IMR-90 (cell line): ENCODE measurements at regions not wholly inside any gene's neighbourhood (a gene's known extent, or its start where the extent isn't known, plus 50 kb on each side); places are given as distances from the start of the nearest gene placed in this dataset.

Experiments used
- ATAC-seq: fragments of 200-7000 bp; cut with Tn5 transposase; 2 replicates; pipeline ENCODE4 v1.9.1; 2020; ENCODE audit warnings: low read depth, mild to moderate bottlenecking, moderate library complexity
- BruUV-seq: library from RNA; stranded (reverse); fragments of 400-500 nt; replicated peaks from 2 replicates; lab custom pipeline; 2021; lab: Mats Ljungman, UMichigan
- CTCF ChIA-PET: fragments of 300-600 bp; formaldehyde crosslinking; extraction: SDS; loops from one replicate; lab custom pipeline; 2021; ENCODE audit warnings: antibody characterized with exemption; lab: Yijun Ruan, JAX
- POLR2A ChIA-PET: fragments of 300-600 bp; sonication (Branson Sonifier 250); formaldehyde crosslinking; loops from one replicate; lab custom pipeline; 2022; ENCODE audit warnings: antibody characterized with exemption; ENCODE audit not compliant: unreplicated experiment; lab: Charles Lee
- DNase-seq: peaks from one replicate; pipeline ENCODE4 v3.0.0; 2013
- H2AFZ ChIP-seq: replicated peaks from 2 replicates; pipeline ENCODE3; 2013; ENCODE audit warnings: low read length, mild to moderate bottlenecking; ENCODE audit not compliant: poor library complexity
- H2AK5ac ChIP-seq: 2 replicates; pipeline ENCODE4 v1.6.1; 2013; ENCODE audit warnings: low read depth, low read length, inconsistent platforms
- H2AK9ac ChIP-seq: replicated peaks from 2 replicates; pipeline ENCODE3; 2013; ENCODE audit warnings: mild to moderate bottlenecking, low read depth, low read length, moderate library complexity; ENCODE audit not compliant: poor library complexity
- H2BK120ac ChIP-seq: 2 replicates; pipeline ENCODE4 v1.6.1; 2013; ENCODE audit warnings: low read depth, low read length, inconsistent platforms
- H2BK15ac ChIP-seq: 3 replicates; pipeline ENCODE4 v1.6.1; 2013; ENCODE audit warnings: low read depth, low read length, inconsistent platforms
- H2BK20ac ChIP-seq: 2 replicates; pipeline ENCODE4 v1.6.1; 2013; ENCODE audit warnings: low read depth, mild to moderate bottlenecking, inconsistent platforms, low read length, moderate library complexity
- H2BK5ac ChIP-seq: 2 replicates; pipeline ENCODE4 v1.6.1; 2013; ENCODE audit warnings: mild to moderate bottlenecking, low read depth, low read length, inconsistent platforms; ENCODE audit not compliant: poor library complexity, severe bottlenecking
- H3K14ac ChIP-seq: replicated peaks from 2 replicates; pipeline ENCODE4 v1.6.1; 2013; ENCODE audit warnings: low read depth, low read length, inconsistent platforms
- H3K18ac ChIP-seq: 2 replicates; pipeline ENCODE4 v1.6.1; 2013; ENCODE audit warnings: low read depth, low read length, control low read depth
- H3K23ac ChIP-seq: 2 replicates; pipeline ENCODE4 v1.6.1; 2013; ENCODE audit warnings: low read depth, low read length, inconsistent platforms
- H3K27ac ChIP-seq: 2 replicates; pipeline ENCODE4 v1.5.1; 2013; ENCODE audit warnings: mild to moderate bottlenecking, control low read depth, low read length; ENCODE audit not compliant: insufficient read depth
- H3K27me3 ChIP-seq: 2 replicates; pipeline ENCODE4 v1.6.1; 2013; ENCODE audit warnings: low read length; ENCODE audit not compliant: control insufficient read depth, insufficient read depth
- H3K36me3 ChIP-seq: 2 replicates; pipeline ENCODE4 v1.6.1; 2013; ENCODE audit warnings: low read length, mixed read lengths; ENCODE audit not compliant: control insufficient read depth, insufficient read depth
- H3K4ac ChIP-seq: 2 replicates; pipeline ENCODE4 v1.6.1; 2013; ENCODE audit warnings: low read depth, low read length, inconsistent platforms
- H3K4me1 ChIP-seq: 2 replicates; pipeline ENCODE4 v1.6.1; 2013; ENCODE audit warnings: low read length, mixed read lengths; ENCODE audit not compliant: control insufficient read depth, insufficient read depth
- H3K4me2 ChIP-seq: 2 replicates; pipeline ENCODE4 v1.6.1; 2013; ENCODE audit warnings: low read depth, mild to moderate bottlenecking, control low read depth, low read length, moderate library complexity
- H3K4me3 ChIP-seq: 2 replicates; pipeline ENCODE4 v1.5.1; 2013; ENCODE audit warnings: low read depth, mild to moderate bottlenecking, control low read depth, low read length, moderate library complexity; ENCODE audit not compliant: insufficient read depth
- H3K56ac ChIP-seq: 2 replicates; pipeline ENCODE4 v1.6.1; 2013; ENCODE audit warnings: low read length, inconsistent platforms; ENCODE audit not compliant: insufficient read depth; ENCODE audit errors: extremely low read depth
- H3K79me1 ChIP-seq, 2 experiments: 2 replicates each; pipeline ENCODE4 v1.6.1; 2013; ENCODE audit warnings: low read length in 2 of 2, inconsistent platforms in 1 of 2, low read depth in 1 of 2
- H3K9ac ChIP-seq: 2 replicates; pipeline ENCODE4 v1.6.1; 2013; ENCODE audit warnings: low read depth, low read length, control low read depth
- H3K9me1 ChIP-seq: 2 replicates; pipeline ENCODE4 v1.6.1; 2013; ENCODE audit warnings: low read length, inconsistent platforms; ENCODE audit not compliant: insufficient read depth
- H3K9me3 ChIP-seq: 2 replicates; pipeline ENCODE4 v1.6.1; 2013; ENCODE audit warnings: low read length; ENCODE audit not compliant: control insufficient read depth, insufficient read depth
- H4K20me1 ChIP-seq: 2 replicates; pipeline ENCODE4 v1.6.1; 2013; ENCODE audit warnings: low read length, inconsistent platforms; ENCODE audit not compliant: insufficient read depth
- H4K5ac ChIP-seq: 2 replicates; pipeline ENCODE4 v1.6.1; 2013; ENCODE audit warnings: mild to moderate bottlenecking, low read depth, low read length, control low read depth
- H4K8ac ChIP-seq, 2 experiments: 2 replicates each; pipeline ENCODE4 v1.6.1; 2013; ENCODE audit warnings: low read depth in 2 of 2, low read length in 2 of 2, control low read depth in 1 of 2, inconsistent platforms in 1 of 2
- H4K91ac ChIP-seq: 2 replicates; pipeline ENCODE4 v1.6.1; 2013; ENCODE audit warnings: low read depth, low read length, inconsistent platforms; ENCODE audit not compliant: insufficient read depth
- BHLHE40 ChIP-seq: fragments of 150-350 bp; IDR thresholded peaks from 2 replicates; pipeline ENCODE4 v1.6.1; 2016; ENCODE audit warnings: mild to moderate bottlenecking, low read depth, low read length
- CEBPB ChIP-seq: IDR thresholded peaks from 2 replicates; pipeline ENCODE4 v1.6.1; 2012; ENCODE audit warnings: low read depth, low read length, improper control_type of control experiment
- CHD1 ChIP-seq: IDR thresholded peaks from 2 replicates; pipeline ENCODE4 v1.6.1; 2012; ENCODE audit warnings: low read depth, low read length, improper control_type of control experiment
- FOS ChIP-seq: fragments of 150-350 bp; IDR thresholded peaks from 2 replicates; pipeline ENCODE4 v1.6.1; 2016; ENCODE audit warnings: low read depth, low read length
- MAFK ChIP-seq: IDR thresholded peaks from 2 replicates; pipeline ENCODE4 v1.6.1; 2012; ENCODE audit warnings: low read depth, low read length, improper control_type of control experiment
- MAZ ChIP-seq: IDR thresholded peaks from 2 replicates; pipeline ENCODE4 v1.6.1; 2012; ENCODE audit warnings: low read depth, mild to moderate bottlenecking, low read length, improper control_type of control experiment, moderate library complexity, borderline replicate concordance
- MXI1 ChIP-seq: IDR thresholded peaks from 2 replicates; pipeline ENCODE4 v1.6.1; 2012; ENCODE audit warnings: low read depth, mild to moderate bottlenecking, low read length, moderate library complexity, borderline replicate concordance
- NFE2L2 ChIP-seq: fragments of 150-350 bp; IDR thresholded peaks from 2 replicates; pipeline ENCODE4 v1.6.1; 2016; ENCODE audit warnings: low read depth, mild to moderate bottlenecking, low read length
- POLR2A ChIP-seq: IDR thresholded peaks from 2 replicates; pipeline ENCODE4 v1.6.1; 2012; ENCODE audit warnings: mild to moderate bottlenecking, low read depth, low read length
- RAD21 ChIP-seq: IDR thresholded peaks from 2 replicates; pipeline ENCODE4 v1.6.1; 2012; ENCODE audit warnings: low read length, improper control_type of control experiment
- RCOR1 ChIP-seq: IDR thresholded peaks from 2 replicates; pipeline ENCODE4 v1.6.1; 2012; ENCODE audit warnings: mild to moderate bottlenecking, low read length, improper control_type of control experiment; ENCODE audit not compliant: insufficient replicate concordance
- RFX5 ChIP-seq: IDR thresholded peaks from 2 replicates; pipeline ENCODE4 v1.8.0; 2012; ENCODE audit warnings: low read depth, mild to moderate bottlenecking, low read length, moderate library complexity
- SMC3 ChIP-seq: fragments of 150-350 bp; IDR thresholded peaks from 2 replicates; pipeline ENCODE4 v1.6.1; 2016; ENCODE audit warnings: low read depth, mild to moderate bottlenecking, antibody characterized with exemption, low read length, moderate library complexity
- WGBS, 2 experiments: methylation state at CpG; one replicate each; pipeline versions ENCODE4 v1.1.5 to v1.1.7; 2013; ENCODE audit warnings: missing lambda C conversion rate in 2 of 2; ENCODE audit not compliant: insufficient read length in 1 of 2; ENCODE audit errors: extremely low coverage in 2 of 2; 5-methylcytosine and 5-hydroxymethylcytosine counted together
- dilution Hi-C: fragments of 300-500 bp; cut with HindIII; formaldehyde crosslinking; loops from one replicate; pipeline ENCODE4 v1.14.3; 2018; ENCODE audit warnings: low sequenced_read_pairs; ENCODE audit not compliant: unreplicated experiment
- in situ Hi-C: fragments of 300-500 bp; cut with MboI; formaldehyde crosslinking; loops from 3 replicates; pipeline ENCODE4 v1.14.3; 2019; ENCODE audit warnings: low sequenced_read_pairs, inconsistent platforms, mixed read lengths
- intact Hi-C: fragments of 100-400 bp; cut with micrococcal nuclease; formaldehyde crosslinking; loops from 2 replicates; pipeline ENCODE4 v1.10.0; 2022
- TF ChIP-seq, protein P1 (sequence below): conservative IDR thresholded peaks from 2 replicates; pipeline ENCODE4 v1.5.1; 2012; ENCODE audit warnings: mild to moderate bottlenecking, low read depth, low read length, improper control_type of control experiment
- TF ChIP-seq, protein P2 (sequence below): fragments of 150-350 bp; IDR thresholded peaks from 2 replicates; pipeline ENCODE4 v1.6.1; 2017; ENCODE audit warnings: mild to moderate bottlenecking, antibody characterized with exemption, low read length, low read depth
- TF ChIP-seq, protein P3 (sequence below): fragments of 150-350 bp; IDR thresholded peaks from 2 replicates; pipeline ENCODE4 v1.6.1; 2016; ENCODE audit warnings: low read depth, mild to moderate bottlenecking, low read length, moderate library complexity, borderline replicate concordance

DNA sequence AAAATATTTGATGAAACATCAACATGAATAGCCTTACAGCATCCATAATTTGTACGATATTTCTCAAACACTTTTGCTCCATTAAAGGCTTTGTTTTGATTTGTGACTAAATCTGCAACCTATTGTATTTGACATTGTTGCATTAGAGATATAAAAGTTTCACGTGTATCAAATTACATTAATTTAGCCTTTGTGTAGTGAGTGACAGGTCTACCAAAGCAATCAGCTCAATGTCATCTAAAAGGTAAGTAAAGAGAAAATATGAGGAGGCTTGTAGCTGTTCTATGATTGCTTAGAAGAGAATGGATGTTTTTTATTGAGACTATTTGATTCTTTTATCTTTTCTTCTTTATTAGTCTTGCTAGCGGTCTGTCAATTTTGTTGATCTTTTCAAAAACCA is 430.2 kb downstream of the GALR1 start:
- CTCF ChIA-PET = no interaction called here
- H3K27ac ChIP-seq = no peak overlapping the region
- intact Hi-C loops = no loop called here

More for the DNA sequence above, 430.2 kb downstream of the GALR1 start:
- Histone ChIP-seq H2BK20ac (no peak overlapping the region), H3K18ac (no peak overlapping the region), H3K4me1 (no peaks in the 10 kb centered on the region), H3K9ac (no peak overlapping the region), H3K4ac (no peak overlapping the region), H3K79me1 (no peaks in the 10 kb centered on the region), H4K8ac (no peak overlapping the region), H2BK15ac (no peak overlapping the region), H3K9me3 (peaks cover 10% of the 10 kb centered on the region), H4K5ac (no peak overlapping the region), H3K23ac (no peak overlapping the region), H4K91ac (no peak overlapping the region), H2AK5ac (no peak overlapping the region), H3K56ac (no peak overlapping the region), H3K27me3 (no peaks in the 10 kb centered on the region), H3K36me3 (no peaks in the 10 kb centered on the region), H3K9me1 (no peaks in the 10 kb centered on the region), H2BK5ac (no peak overlapping the region), H2AFZ (no peak overlapping the region), H3K14ac (no peak overlapping the region), H4K20me1 (no peaks in the 10 kb centered on the region), H2AK9ac (no peak overlapping the region), H2BK120ac (no peak overlapping the region), H3K4me2 (no peak overlapping the region), H3K4me3 (no peak overlapping the region)
- ATAC-seq = no peak
- in situ Hi-C loops (no loop called here), dilution Hi-C loops (no loop called here)
- no CpG with 5 or more reads among the region's 3 CpGs for WGBS, 2 experiments
- TF ChIP-seq RCOR1 (no peak), BHLHE40 (no peak), NFE2L2 (no peak), CEBPB (no peak), FOS (no peak), POLR2A (no peak), RFX5 (no peak), MAFK (no peak), MXI1 (no peak), MAZ (no peak), RAD21 (no peak), CHD1 (no peak), SMC3 (no peak)
- TF ChIP-seq, protein P1, sequence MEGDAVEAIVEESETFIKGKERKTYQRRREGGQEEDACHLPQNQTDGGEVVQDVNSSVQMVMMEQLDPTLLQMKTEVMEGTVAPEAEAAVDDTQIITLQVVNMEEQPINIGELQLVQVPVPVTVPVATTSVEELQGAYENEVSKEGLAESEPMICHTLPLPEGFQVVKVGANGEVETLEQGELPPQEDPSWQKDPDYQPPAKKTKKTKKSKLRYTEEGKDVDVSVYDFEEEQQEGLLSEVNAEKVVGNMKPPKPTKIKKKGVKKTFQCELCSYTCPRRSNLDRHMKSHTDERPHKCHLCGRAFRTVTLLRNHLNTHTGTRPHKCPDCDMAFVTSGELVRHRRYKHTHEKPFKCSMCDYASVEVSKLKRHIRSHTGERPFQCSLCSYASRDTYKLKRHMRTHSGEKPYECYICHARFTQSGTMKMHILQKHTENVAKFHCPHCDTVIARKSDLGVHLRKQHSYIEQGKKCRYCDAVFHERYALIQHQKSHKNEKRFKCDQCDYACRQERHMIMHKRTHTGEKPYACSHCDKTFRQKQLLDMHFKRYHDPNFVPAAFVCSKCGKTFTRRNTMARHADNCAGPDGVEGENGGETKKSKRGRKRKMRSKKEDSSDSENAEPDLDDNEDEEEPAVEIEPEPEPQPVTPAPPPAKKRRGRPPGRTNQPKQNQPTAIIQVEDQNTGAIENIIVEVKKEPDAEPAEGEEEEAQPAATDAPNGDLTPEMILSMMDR = no peak
- TF ChIP-seq, protein P2, sequence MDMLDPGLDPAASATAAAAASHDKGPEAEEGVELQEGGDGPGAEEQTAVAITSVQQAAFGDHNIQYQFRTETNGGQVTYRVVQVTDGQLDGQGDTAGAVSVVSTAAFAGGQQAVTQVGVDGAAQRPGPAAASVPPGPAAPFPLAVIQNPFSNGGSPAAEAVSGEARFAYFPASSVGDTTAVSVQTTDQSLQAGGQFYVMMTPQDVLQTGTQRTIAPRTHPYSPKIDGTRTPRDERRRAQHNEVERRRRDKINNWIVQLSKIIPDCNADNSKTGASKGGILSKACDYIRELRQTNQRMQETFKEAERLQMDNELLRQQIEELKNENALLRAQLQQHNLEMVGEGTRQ = no peak
- TF ChIP-seq, protein P3, sequence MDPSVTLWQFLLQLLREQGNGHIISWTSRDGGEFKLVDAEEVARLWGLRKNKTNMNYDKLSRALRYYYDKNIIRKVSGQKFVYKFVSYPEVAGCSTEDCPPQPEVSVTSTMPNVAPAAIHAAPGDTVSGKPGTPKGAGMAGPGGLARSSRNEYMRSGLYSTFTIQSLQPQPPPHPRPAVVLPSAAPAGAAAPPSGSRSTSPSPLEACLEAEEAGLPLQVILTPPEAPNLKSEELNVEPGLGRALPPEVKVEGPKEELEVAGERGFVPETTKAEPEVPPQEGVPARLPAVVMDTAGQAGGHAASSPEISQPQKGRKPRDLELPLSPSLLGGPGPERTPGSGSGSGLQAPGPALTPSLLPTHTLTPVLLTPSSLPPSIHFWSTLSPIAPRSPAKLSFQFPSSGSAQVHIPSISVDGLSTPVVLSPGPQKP = no peak
- no peak for DNase-seq
- no TSS peak for BruUV-seq
- POLR2A ChIA-PET = no interaction called here
